GM18519 (cell line): ENCODE measurements at regions not wholly inside any gene's neighbourhood (a gene's known extent, or its start where the extent isn't known, plus 50 kb on each side); places are given as distances from the start of the nearest gene placed in this dataset.

Experiments
- ATAC-seq: cut with Tn5 transposase; IDR thresholded peaks from one replicate; pipeline ENCODE4 v1.9.1; 2021; ENCODE audit warnings: mild to moderate bottlenecking, moderate library complexity; ENCODE audit not compliant: unreplicated experiment, low FRiP score

- ATAC-seq: no peak
Observed at GRCh38 chr7:41808541-41808940, 105.7 kb upstream of the INHBA start.

GRCh38 chr7:41803569-41803968, 100.7 kb upstream of the INHBA start:
- no peak for ATAC-seq

GRCh38 chr7:41796331-41796730, 93.4 kb upstream of the INHBA start:
- no peak for ATAC-seq

- ATAC-seq: no peak
Observed at GRCh38 chr7:41795276-41795833, 92.5 kb upstream of the INHBA start.

- ATAC-seq: no peak
Observed at GRCh38 chr7:41793556-41793955, 90.7 kb upstream of the INHBA start.

GRCh38 chr7:41792120-41792519, 89.2 kb upstream of the INHBA start:
- ATAC-seq: no peak

- no peak for ATAC-seq
Observed at GRCh38 chr7:41788556-41788955, 85.7 kb upstream of the INHBA start.

- ATAC-seq: no peak
Observed at GRCh38 chr7:41787651-41788350, 84.9 kb upstream of the INHBA start.

- ATAC-seq: no peak
Observed at GRCh38 chr7:41786944-41787343, 84.1 kb upstream of the INHBA start.

- ATAC-seq: no peak
Observed at GRCh38 chr7:41786404-41786803, 83.5 kb upstream of the INHBA start.

GRCh38 chr7:41785840-41786239, 83.0 kb upstream of the INHBA start:
- no peak for ATAC-seq

- no peak for ATAC-seq
Observed at GRCh38 chr7:41785265-41785664, 82.4 kb upstream of the INHBA start.

- ATAC-seq: no peak
Observed at GRCh38 chr7:41779918-41780317, 77.0 kb upstream of the INHBA start.

- ATAC-seq: no peak
Observed at GRCh38 chr7:41777894-41778596, 75.2 kb upstream of the INHBA start.

- no peak for ATAC-seq
Observed at GRCh38 chr7:41774966-41775365, 72.1 kb upstream of the INHBA start.

- no peak for ATAC-seq
Observed at GRCh38 chr7:41773756-41774155, 70.9 kb upstream of the INHBA start.

GRCh38 chr7:41771717-41772116, 68.8 kb upstream of the INHBA start:
- no peak for ATAC-seq

GRCh38 chr7:41769162-41769561, 66.3 kb upstream of the INHBA start:
- ATAC-seq: no peak

- no peak for ATAC-seq
Observed at GRCh38 chr7:41763626-41764025, 60.7 kb upstream of the INHBA start.

- no peak for ATAC-seq
Observed at GRCh38 chr7:41762641-41763040, 59.8 kb upstream of the INHBA start.

GRCh38 chr7:41760293-41760692, 57.4 kb upstream of the INHBA start:
- ATAC-seq: no peak

- ATAC-seq: no peak
Observed at GRCh38 chr7:41758321-41758720, 55.4 kb upstream of the INHBA start.
